ENCODE measurements at regions not wholly inside any gene's neighbourhood (a gene's known extent, or its start where the extent isn't known, plus 50 kb on each side); places are given as distances from the start of the nearest gene placed in this dataset.

GRCh38 chr2:16222326-16222725 lies 282.0 kb downstream of the MYCN start:
- no peak for TF ChIP-seq CTCF (conservative IDR thresholded peaks at IDR 0.05; ENCODE audit: low read length)
- TF ChIP-seq EZH2phosphoT487 (IDR thresholded peaks at IDR 0.05; ENCODE audit: borderline replicate concordance), result no peak
